Ishikawa (cell line): ENCODE measurements at regions not wholly inside any gene's neighbourhood (a gene's known extent, or its start where the extent isn't known, plus 50 kb on each side); places are given as distances from the start of the nearest gene placed in this dataset.

ENCODE experiments used
- CEBPB ChIP-seq: IDR thresholded peaks from 2 replicates; pipeline ENCODE4 v1.6.1; 2012
- CREB1 ChIP-seq: IDR thresholded peaks from 2 replicates; pipeline ENCODE4 v1.6.1; 2012; ENCODE audit warnings: low read depth
- EGR1 ChIP-seq: IDR thresholded peaks from 2 replicates; pipeline ENCODE4 v1.6.1; 2012
- EP300 ChIP-seq: IDR thresholded peaks from 2 replicates; pipeline ENCODE4 v1.6.1; 2012; ENCODE audit warnings: borderline replicate concordance
- FOXM1 ChIP-seq: IDR thresholded peaks from 2 replicates; pipeline ENCODE4 v1.6.1; 2012; ENCODE audit warnings: low read depth, borderline replicate concordance
- MAX ChIP-seq: IDR thresholded peaks from 2 replicates; pipeline ENCODE4 v1.6.1; 2012
- NFIC ChIP-seq: IDR thresholded peaks from 2 replicates; pipeline ENCODE4 v1.6.1; 2012
- RAD21 ChIP-seq: IDR thresholded peaks from 2 replicates; pipeline ENCODE4 v1.6.1; 2012; ENCODE audit warnings: low read depth
- REST ChIP-seq: IDR thresholded peaks from 2 replicates; pipeline ENCODE4 v1.6.1; 2012; ENCODE audit warnings: low read depth, mild to moderate bottlenecking
- TAF1 ChIP-seq: IDR thresholded peaks from 2 replicates; pipeline ENCODE4 v1.6.1; 2012; ENCODE audit warnings: low read depth, mild to moderate bottlenecking
- TCF12 ChIP-seq: IDR thresholded peaks from 2 replicates; pipeline ENCODE4 v1.6.1; 2012; ENCODE audit warnings: low read depth
- TEAD4 ChIP-seq: IDR thresholded peaks from 2 replicates; pipeline ENCODE4 v1.6.1; 2012
- USF1 ChIP-seq: IDR thresholded peaks from 2 replicates; pipeline ENCODE4 v1.6.1; 2012
- YY1 ChIP-seq: IDR thresholded peaks from 2 replicates; pipeline ENCODE4 v1.6.1; 2012; ENCODE audit warnings: low read depth
- ZBTB7A ChIP-seq: IDR thresholded peaks from 2 replicates; pipeline ENCODE4 v1.6.1; 2012; ENCODE audit warnings: low read depth

- TF ChIP-seq REST, result no peak
- no peak for TF ChIP-seq EGR1
- TF ChIP-seq CREB1, result no peak
- TF ChIP-seq ZBTB7A, result no peak
- no peak for TF ChIP-seq TCF12
- TF ChIP-seq CEBPB, result no peak
- TF ChIP-seq YY1, result no peak
- TF ChIP-seq RAD21, result no peak
- TF ChIP-seq TAF1, result no peak
- TF ChIP-seq USF1, result no peak
- no peak for TF ChIP-seq FOXM1
These were observed 371.2 kb downstream of the SH2D1A start for GRCh38 chrX:124717537-124717936.

GRCh38 chrX:124719060-124719459, 372.7 kb downstream of the SH2D1A start:
- TF ChIP-seq TEAD4, result no peak
- TF ChIP-seq TAF1, result no peak
- no peak for TF ChIP-seq FOXM1
- TF ChIP-seq REST, result no peak
- TF ChIP-seq CREB1, result no peak
- no peak for TF ChIP-seq EP300
- TF ChIP-seq YY1, result no peak
- no peak for TF ChIP-seq RAD21
- TF ChIP-seq EGR1, result no peak
- no peak for TF ChIP-seq TCF12
- TF ChIP-seq CEBPB, result no peak
- no peak for TF ChIP-seq USF1
- TF ChIP-seq MAX, result no peak
- TF ChIP-seq NFIC, result no peak
- TF ChIP-seq ZBTB7A, result no peak

- no peak for TF ChIP-seq MAX
- TF ChIP-seq CREB1, result no peak
- TF ChIP-seq USF1, result no peak
- TF ChIP-seq CEBPB, result no peak
- no peak for TF ChIP-seq FOXM1
- TF ChIP-seq TEAD4, result no peak
- TF ChIP-seq REST, result no peak
- TF ChIP-seq EGR1, result no peak
- no peak for TF ChIP-seq NFIC
- TF ChIP-seq TAF1, result no peak
- no peak for TF ChIP-seq TCF12
- no peak for TF ChIP-seq ZBTB7A
- TF ChIP-seq RAD21, result no peak
- no peak for TF ChIP-seq YY1
- TF ChIP-seq EP300, result no peak
These were observed 374.2 kb downstream of the SH2D1A start for GRCh38 chrX:124720532-124720931.

GRCh38 chrX:124725502-124725901, 379.1 kb downstream of the SH2D1A start:
- TF ChIP-seq REST, result no peak
- no peak for TF ChIP-seq YY1
- no peak for TF ChIP-seq TCF12
- TF ChIP-seq EGR1, result no peak
- TF ChIP-seq MAX, result no peak
- no peak for TF ChIP-seq TEAD4
- no peak for TF ChIP-seq FOXM1
- no peak for TF ChIP-seq TAF1
- no peak for TF ChIP-seq RAD21
- TF ChIP-seq CEBPB, result no peak
